HG03565 (cell line): ENCODE measurements at regions not wholly inside any gene's neighbourhood (a gene's known extent, or its start where the extent isn't known, plus 50 kb on each side); places are given as distances from the start of the nearest gene placed in this dataset.
"Not testable (repeated sequence)": the region's sequence is repeated elsewhere in the genome, so short reads cannot be mapped to it uniquely, and the experiment has no call there.

Experiments used
- ATAC-seq: cut with Tn5 transposase; IDR thresholded peaks from one replicate; pipeline ENCODE4 v1.9.1; 2021; ENCODE audit warnings: mild to moderate bottlenecking, moderate library complexity; ENCODE audit not compliant: unreplicated experiment

DNA sequence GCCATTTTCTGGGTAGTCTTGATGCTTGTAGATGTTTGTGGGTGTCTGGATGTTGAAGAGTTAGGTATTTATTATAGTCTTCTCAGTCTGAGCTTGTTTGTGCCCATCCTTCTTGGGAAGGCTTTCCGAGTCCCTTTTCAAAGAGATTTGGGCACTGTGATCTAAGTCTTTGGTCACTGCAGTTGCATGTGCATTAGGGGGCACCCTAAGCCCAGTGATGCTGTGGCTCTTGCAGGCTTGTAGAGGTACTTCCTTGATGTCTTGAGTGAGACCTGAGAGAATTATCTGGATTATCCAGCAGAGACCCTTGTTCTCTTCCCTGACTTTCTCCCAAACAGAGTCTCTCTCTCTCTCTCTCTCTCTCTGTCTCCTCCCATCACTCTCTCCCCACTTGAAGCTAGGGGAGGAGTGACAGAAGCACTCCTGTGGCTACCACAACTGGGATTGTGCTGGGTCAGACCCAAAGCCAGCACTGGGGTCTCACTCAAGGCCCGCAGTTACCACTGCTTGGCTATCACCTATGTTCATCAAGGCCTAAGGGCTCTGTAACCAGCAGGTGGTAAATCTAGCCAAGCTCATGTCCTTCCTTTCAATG lies 68.5 kb downstream of the TMCO5A start:
- ATAC-seq: peak; percentile 67

GRCh38 chr15:38004218-38004861 lies 69.9 kb downstream of the TMCO5A start:
- no peak for ATAC-seq

GRCh38 chr15:38005953-38006808 lies 71.7 kb downstream of the TMCO5A start:
- no peak for ATAC-seq

GRCh38 chr15:38010395-38010794 lies 76.0 kb downstream of the TMCO5A start:
- no peak for ATAC-seq

DNA sequence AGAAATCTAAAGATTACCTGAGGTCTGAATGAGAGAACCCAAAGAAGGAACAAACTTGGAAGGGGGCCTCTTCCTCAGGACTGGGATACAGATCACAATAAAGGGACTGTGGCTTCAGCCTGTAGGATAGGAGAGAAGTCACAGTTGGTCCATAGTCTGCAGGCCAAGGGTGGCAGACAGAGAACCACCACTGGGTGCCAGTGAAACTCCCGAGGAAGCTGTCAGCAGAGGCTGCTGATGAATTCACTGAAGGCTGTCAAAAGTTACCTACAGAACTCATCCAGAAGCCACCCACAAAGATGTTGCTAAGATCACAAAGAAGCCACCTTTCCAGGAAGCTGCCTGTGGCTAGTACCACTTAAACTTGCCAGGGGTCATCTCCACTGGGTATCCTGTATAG lies 78.5 kb downstream of the TMCO5A start:
- no peak for ATAC-seq

- ATAC-seq: no peak
These were observed 83.3 kb downstream of the TMCO5A start for GRCh38 chr15:38017721-38018120.

DNA sequence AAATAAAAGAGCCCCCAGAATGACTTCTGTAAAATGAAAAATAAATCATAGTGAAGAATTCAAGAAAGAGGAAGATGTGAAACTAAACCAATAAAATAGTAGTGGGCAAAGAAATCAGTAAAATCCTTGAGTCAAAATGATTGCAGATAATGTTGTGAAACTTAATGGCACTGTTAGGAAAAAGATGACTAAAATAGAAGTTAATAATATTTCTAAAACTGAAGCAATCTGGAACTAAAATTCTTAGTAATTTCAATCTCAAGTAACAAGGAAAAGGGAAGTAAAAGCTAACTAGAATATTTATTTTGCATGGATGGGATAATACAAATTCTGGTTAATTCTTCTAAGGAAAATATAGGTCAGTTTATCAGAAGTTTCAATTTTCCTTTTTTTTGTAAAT lies 84.6 kb downstream of the TMCO5A start:
- no peak for ATAC-seq

DNA sequence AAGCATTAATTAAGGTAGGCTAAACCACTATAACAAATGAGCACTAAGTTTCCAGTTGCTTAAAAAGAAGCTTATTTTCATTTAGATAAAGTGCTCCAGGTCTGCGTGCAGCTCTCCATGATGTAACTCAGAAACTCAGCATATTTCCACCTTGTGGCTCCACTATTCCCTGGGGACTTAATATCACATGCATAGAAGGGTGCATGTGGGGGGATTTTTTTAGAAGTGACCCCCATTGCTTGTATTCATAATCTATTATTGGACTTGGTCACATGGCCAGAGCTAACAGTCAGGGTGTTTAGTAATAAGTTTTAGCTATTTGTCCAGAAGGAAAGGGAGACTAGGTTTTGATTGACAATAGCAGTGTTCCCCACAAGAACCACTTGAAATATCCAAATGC lies 86.8 kb downstream of the TMCO5A start:
- ATAC-seq: no peak

DNA sequence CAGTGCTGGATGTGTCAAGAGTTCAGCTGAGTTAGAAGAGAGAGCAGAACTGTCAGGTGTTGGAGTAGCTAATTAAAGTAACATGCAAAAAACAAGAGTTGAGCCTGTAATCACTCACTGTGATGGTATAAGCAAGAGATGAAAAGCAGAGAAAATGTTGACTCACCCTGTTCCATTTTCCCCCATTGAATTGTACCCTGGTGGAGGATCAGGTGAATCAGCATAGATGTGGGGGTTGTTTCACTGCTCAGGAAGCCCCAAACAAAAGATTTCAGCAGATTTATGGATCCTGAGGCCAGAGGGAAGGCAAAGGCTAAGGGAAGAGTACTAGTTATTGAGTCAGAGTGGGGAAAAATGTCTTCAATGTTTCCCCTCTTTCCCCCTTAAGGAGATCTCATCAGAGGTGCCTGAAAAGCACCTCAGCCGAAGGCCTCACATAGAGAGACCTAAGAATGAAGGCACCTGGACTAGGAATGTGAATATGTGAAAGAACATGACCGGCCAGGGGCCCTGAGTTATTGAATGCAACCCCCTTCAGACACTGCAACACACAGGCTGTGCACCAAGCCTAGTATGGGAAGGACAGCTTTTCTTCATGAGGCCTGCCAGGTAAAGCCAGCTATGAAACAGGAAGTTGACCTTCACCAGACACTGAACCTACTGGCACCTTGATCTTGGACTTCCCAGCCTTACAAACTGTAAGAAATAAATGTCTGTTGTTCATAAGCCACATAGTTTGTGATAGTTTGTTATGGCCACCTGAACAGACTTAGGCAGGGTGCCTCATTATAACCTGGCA lies 90.1 kb downstream of the TMCO5A start:
- ATAC-seq: no peak

DNA sequence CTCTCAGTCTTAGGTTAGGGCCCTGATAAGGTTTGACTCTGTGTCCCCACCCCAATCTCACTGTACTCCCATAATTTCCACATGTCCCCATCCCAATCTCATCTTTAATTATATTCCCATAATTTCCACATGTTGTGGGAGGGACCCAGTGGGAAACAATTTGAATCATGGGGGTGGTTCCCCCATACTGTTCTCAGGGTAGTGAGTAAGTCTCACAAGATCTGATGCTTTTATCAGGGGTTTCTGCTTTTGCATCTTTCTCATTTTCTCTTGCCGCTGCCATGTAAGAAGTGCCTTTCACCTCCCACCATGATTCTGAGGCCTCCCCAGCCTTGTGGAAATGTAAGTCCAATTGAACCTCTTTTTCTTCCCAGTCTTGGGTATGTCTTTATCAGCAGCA lies 91.2 kb downstream of the TMCO5A start:
- not testable (repeated sequence) for ATAC-seq

- no peak for ATAC-seq
These were observed 94.4 kb downstream of the TMCO5A start for GRCh38 chr15:38028869-38029268.

GRCh38 chr15:38029736-38030135 lies 95.3 kb downstream of the TMCO5A start:
- no peak for ATAC-seq

GRCh38 chr15:38030609-38031008 lies 96.2 kb downstream of the TMCO5A start:
- no peak for ATAC-seq

DNA sequence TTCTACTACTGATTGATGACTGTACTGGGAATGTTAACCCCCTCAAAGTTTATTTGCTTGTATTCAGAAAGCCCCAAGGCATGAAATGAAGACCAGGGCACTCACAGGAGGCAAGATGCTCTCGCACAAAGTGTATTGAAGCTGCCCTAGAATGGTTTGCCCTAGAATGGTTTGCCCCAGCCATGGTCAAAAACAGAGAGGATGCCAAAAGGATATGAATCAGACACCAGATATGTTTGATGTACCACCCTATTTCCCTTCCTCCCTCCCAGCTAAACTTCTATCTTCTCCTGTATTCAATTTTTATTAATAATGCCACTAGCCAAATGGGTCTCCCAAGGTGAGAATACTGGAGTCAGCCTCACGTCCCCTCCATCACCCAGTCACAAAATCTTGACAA lies 101.3 kb downstream of the TMCO5A start:
- no peak for ATAC-seq

DNA sequence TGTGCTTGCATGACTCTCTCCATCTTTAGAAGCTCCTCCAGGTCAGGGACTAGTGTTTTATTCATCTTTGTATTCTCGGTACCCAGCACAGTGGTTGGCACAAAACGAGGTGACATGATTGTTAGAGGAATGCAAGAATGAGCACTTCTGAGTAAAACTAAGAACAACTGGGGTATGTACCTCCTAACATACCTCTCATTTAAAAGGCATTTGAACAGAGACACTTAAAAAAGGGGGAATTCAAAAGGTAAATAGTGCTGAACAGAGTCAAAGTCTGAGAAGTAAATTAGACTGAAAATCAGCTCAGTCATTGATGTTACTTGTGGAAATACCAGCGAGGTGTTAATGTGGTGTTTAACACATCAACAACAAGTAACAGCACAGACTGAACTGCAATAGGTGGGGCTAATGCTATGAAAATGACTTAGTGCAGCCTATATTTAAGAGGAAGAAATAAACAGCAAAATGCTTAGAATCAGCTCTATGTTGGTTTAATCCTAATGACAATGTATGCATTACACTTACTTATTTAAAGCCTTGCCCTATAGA lies 102.4 kb downstream of the TMCO5A start:
- no peak for ATAC-seq

- no peak for ATAC-seq
These were observed 104.4 kb downstream of the TMCO5A start for GRCh38 chr15:38038659-38039442.

DNA sequence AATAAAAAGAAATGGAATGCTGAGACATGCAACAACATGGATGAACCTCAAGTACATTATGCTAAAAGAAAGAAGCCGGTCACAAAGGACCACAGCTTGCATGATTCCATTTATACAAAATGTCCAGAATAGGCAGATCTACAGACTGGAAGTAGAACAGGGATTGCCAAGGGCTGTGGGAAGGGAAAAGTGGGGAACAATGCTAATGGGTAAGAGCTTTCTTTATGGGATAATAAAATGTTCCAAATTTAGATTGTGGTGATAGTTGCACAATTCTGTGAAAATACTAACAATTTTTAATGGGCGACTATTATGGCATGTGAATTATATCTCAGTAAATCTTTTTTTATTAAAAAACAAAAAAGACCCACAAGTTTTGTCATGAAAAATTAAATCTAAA lies 106.2 kb downstream of the TMCO5A start:
- ATAC-seq: no peak

DNA sequence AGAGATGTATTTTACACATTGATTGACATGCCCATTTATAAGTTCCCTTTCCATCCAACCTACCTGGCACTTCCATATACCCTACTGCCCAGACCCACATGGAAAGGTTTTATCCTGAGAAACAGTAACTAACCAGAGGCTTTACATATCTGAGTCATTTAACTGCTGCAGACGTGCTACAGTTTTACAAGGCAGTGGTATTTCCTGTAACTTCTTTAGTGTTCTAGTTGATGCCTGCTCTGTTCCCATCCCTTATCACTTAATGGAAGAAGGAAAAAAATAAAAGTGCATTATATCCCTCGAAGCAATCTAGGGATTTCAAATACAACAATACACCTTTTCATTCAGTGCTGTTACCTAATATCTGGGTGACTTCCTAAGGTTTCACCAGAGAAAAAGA lies 107.1 kb downstream of the TMCO5A start:
- ATAC-seq: no peak

GRCh38 chr15:38042211-38042610 lies 107.8 kb downstream of the TMCO5A start:
- no peak for ATAC-seq
